H1 (cell line): ENCODE measurements at regions not wholly inside any gene's neighbourhood (a gene's known extent, or its start where the extent isn't known, plus 50 kb on each side); places are given as distances from the start of the nearest gene placed in this dataset.

ENCODE experiments used
- CEBPB ChIP-seq: IDR thresholded peaks from 2 replicates; pipeline ENCODE4 v1.6.1; 2012; ENCODE audit warnings: low read depth, low read length
- CHD2 ChIP-seq: IDR thresholded peaks from 2 replicates; pipeline ENCODE4 v1.6.1; 2012; ENCODE audit warnings: low read length, improper control_type of control experiment
- EGR1 ChIP-seq: IDR thresholded peaks from 2 replicates; pipeline ENCODE4 v1.6.1; 2011; ENCODE audit warnings: low read depth, low read length, borderline replicate concordance
- EZH2 ChIP-seq: fragments of 200-600 bp; sonication (generic); IDR thresholded peaks from 2 replicates; pipeline ENCODE4 v1.7.1; 2012; ENCODE audit warnings: low read depth, mild to moderate bottlenecking, moderate library complexity, low read length, inconsistent platforms; ENCODE audit not compliant: severe bottlenecking
- GTF2F1 ChIP-seq: IDR thresholded peaks from 2 replicates; pipeline ENCODE4 v1.6.1; 2012; ENCODE audit warnings: low read depth, low read length, improper control_type of control experiment, borderline replicate concordance
- NANOG ChIP-seq: IDR thresholded peaks from 2 replicates; pipeline ENCODE4 v1.6.1; 2011; ENCODE audit warnings: low read length, low read depth, mild to moderate bottlenecking, inconsistent platforms; ENCODE audit not compliant: insufficient read depth, poor library complexity, severe bottlenecking
- POLR2A ChIP-seq, 2 experiments: IDR thresholded peaks; 1 replicate in 1 of 2; 2 replicates in 1 of 2; pipeline ENCODE4 v1.6.1; 2011; ENCODE audit warnings: low read depth in 2 of 2, low read length in 2 of 2, mild to moderate bottlenecking in 2 of 2; ENCODE audit errors: control extremely low read depth in 1 of 2
- RAD21 ChIP-seq, 2 experiments: IDR thresholded peaks in 1 of 2; conservative IDR thresholded peaks in 1 of 2; 2 replicates each; pipeline ENCODE4 v1.6.1; 2011; ENCODE audit warnings: low read depth in 2 of 2, low read length in 2 of 2, improper control_type of control experiment in 1 of 2, inconsistent platforms in 1 of 2, mild to moderate bottlenecking in 1 of 2, moderate library complexity in 1 of 2
- SP1 ChIP-seq: IDR thresholded peaks from 2 replicates; pipeline ENCODE4 v1.6.1; 2011; ENCODE audit warnings: low read depth, low read length
- SP4 ChIP-seq: IDR thresholded peaks from 2 replicates; pipeline ENCODE4 v1.6.1; 2012; ENCODE audit warnings: low read length, inconsistent platforms
- TAF1 ChIP-seq: IDR thresholded peaks from 2 replicates; pipeline ENCODE4 v1.6.1; 2011; ENCODE audit warnings: mild to moderate bottlenecking, low read depth, low read length
- TF ChIP-seq, protein P1 (sequence below), 3 experiments: IDR thresholded peaks; 1 replicate in 2 of 3; 2 replicates in 1 of 3; pipeline versions ENCODE4 v1.5.1 to v1.6.1; 2011; ENCODE audit warnings: low read length in 3 of 3, mild to moderate bottlenecking in 3 of 3, inconsistent platforms in 2 of 3, low read depth in 1 of 3, moderate library complexity in 1 of 3; ENCODE audit not compliant: insufficient read depth in 1 of 3; ENCODE audit errors: control extremely low read depth in 1 of 3
- TF ChIP-seq, protein P2 (sequence below): IDR thresholded peaks from 2 replicates; pipeline ENCODE4 v1.6.1; 2012; ENCODE audit warnings: inconsistent platforms

DNA sequence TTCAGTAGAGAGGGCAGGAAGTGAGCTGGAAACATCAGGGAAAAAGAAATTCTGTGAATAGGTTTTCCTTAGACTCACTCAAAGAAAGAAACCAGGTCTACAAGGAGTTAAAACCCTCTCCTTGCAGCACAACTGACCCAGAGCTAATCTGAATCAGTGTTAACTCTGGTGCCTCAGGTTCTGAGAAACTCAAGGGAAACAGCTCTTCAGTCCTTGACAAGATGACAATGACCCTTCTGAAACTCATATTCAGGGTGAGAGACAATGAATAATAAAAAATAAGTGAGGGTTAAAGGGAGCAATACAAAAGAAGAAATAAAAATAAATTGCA is 903.6 kb downstream of the STPG2 start:
- TF ChIP-seq SP1 (no peak), POLR2A (IDR thresholded peaks at IDR 0.05; ENCODE audit: control extremely low read depth in 1 of 2, low read depth in 2 of 2, low read length in 2 of 2) (no peak), EZH2 (no peak), EGR1 (no peak), TAF1 (no peak), NANOG (no peak), SP4 (no peak), RAD21 (IDR thresholded peaks at IDR 0.05 in 1 of 2, conservative IDR thresholded peaks at IDR 0.05 in 1 of 2; ENCODE audit: low read depth in 2 of 2, low read length in 2 of 2) (no peak), CHD2 (no peak), CEBPB (no peak), GTF2F1 (no peak)
- TF ChIP-seq, protein P1, sequence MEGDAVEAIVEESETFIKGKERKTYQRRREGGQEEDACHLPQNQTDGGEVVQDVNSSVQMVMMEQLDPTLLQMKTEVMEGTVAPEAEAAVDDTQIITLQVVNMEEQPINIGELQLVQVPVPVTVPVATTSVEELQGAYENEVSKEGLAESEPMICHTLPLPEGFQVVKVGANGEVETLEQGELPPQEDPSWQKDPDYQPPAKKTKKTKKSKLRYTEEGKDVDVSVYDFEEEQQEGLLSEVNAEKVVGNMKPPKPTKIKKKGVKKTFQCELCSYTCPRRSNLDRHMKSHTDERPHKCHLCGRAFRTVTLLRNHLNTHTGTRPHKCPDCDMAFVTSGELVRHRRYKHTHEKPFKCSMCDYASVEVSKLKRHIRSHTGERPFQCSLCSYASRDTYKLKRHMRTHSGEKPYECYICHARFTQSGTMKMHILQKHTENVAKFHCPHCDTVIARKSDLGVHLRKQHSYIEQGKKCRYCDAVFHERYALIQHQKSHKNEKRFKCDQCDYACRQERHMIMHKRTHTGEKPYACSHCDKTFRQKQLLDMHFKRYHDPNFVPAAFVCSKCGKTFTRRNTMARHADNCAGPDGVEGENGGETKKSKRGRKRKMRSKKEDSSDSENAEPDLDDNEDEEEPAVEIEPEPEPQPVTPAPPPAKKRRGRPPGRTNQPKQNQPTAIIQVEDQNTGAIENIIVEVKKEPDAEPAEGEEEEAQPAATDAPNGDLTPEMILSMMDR (IDR thresholded peaks at IDR 0.05; ENCODE audit: control extremely low read depth in 1 of 3, insufficient read depth in 1 of 3, low read depth in 1 of 3, low read length in 3 of 3): no peak
- TF ChIP-seq, protein P2, sequence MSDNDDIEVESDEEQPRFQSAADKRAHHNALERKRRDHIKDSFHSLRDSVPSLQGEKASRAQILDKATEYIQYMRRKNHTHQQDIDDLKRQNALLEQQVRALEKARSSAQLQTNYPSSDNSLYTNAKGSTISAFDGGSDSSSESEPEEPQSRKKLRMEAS: no peak
